Fibroblast of peridontal ligament (primary cell): ENCODE measurements at regions not wholly inside any gene's neighbourhood (a gene's known extent, or its start where the extent isn't known, plus 50 kb on each side); places are given as distances from the start of the nearest gene placed in this dataset.
"Not testable (repeated sequence)": the region's sequence is repeated elsewhere in the genome, so short reads cannot be mapped to it uniquely, and the experiment has no call there.

Experiments
- DNase-seq: peaks from one replicate; pipeline ENCODE4 v3.0.0-alpha.2; 2010; ENCODE audit errors: extremely low read depth

DNA sequence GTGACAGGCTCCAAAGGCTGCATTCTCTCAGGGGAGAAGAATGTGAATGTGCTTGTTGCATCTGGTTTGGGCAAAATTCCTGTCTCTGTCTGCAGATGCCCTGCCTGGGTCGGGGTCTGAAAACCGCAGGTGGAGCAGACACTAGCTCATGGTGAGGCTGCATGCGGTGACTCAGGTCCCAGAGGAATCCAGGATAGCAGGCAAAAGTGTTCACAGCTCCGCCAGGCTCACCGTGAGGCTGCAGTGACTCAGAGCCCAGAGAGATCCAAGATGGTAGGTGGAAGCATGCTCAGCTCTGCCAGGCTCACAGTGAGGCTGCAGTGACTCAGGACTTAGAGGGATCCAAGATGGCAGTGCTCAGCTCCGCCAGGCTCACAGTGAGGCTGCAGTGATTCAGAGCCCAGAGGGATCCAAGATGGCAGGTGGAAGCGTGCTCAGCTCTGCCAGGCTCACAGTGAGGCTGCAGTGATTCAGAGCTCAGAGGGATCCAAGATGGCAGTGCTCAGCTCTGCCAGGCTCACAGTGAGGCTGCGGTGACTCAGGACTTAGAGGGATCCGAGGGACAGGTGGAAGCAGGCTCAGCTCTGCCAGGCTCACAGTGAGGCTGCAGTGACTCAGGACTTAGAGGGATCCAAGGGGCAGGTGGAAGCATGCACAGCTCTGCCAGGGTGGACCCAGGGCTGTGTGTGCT lies 200.5 kb downstream of the ACKR3 start:
- DNase-seq: peak; percentile 88

DNA sequence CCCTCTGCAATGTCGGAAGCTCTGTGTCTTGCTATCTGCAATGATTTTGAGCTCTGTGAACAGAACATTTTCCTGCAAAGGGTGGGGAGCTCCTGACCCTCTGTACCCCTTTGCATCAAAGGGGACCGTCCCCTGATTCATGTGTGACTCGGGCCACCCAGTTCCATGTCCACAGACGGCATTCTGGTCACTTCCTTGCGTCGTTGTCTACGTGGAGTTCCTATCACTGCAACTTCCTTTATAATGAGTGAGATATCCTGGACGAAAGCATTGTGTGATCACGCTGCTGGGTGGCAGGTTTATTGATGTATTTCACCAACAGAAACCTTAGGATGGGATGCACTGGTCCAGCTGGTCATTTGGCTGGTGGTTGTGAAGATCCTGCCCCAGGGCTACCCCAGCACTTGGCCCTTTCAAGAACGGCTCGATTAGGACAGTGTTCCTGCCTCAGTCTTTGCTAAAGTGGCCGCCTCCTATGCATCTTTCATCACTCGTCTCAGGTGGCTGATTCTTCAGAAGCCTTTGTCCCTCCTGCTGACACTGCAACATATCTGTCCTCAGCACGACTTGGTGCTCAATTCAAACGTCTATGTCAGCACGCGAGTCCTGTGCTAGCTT lies 202.7 kb downstream of the ACKR3 start:
- DNase-seq: no peak

DNA sequence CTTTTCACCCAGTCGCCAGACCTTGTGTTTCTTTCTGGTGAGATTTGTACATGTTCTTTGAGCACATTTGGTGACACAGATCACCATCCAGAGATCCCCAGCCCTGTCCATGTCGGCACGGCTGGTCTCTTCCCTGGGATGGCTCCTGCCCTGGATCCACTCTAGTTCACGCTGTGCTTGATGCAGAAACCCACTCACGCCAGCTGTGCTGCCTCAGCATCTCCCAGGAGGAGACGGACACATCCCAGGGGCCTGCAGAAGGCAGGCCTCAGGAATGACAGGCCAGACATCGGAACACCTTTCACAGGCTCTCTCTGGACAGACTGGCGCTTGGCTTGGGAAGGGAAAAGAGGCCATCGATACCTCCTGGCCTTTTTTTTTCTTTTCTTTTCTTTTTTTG lies 203.6 kb downstream of the ACKR3 start:
- no peak for DNase-seq

GRCh38 chr2:236774171-236774570 lies 204.5 kb downstream of the ACKR3 start:
- no peak for DNase-seq

- DNase-seq: peak; percentile 42
These were observed 205.9 kb downstream of the ACKR3 start for GRCh38 chr2:236775511-236775910.

DNA sequence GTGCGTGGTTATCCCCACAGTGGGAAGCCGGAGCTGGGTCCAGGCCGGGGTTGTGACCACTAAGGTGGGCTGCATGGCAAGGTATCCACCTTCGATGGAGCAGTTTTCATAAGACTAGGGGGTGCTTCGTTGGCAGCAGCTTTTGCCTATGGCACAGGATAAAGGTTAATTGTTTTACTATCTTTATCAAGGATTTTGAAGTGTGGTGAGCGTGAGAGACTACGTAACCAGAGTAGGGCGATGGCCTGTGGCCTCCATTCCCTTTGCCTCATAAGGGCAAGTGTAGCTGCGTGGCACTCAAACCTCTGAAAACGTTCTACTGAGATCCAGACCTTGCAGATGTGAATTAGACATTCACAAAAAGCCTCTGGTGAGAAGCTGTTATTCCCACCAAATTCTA lies 206.6 kb downstream of the ACKR3 start:
- DNase-seq: no peak

DNA sequence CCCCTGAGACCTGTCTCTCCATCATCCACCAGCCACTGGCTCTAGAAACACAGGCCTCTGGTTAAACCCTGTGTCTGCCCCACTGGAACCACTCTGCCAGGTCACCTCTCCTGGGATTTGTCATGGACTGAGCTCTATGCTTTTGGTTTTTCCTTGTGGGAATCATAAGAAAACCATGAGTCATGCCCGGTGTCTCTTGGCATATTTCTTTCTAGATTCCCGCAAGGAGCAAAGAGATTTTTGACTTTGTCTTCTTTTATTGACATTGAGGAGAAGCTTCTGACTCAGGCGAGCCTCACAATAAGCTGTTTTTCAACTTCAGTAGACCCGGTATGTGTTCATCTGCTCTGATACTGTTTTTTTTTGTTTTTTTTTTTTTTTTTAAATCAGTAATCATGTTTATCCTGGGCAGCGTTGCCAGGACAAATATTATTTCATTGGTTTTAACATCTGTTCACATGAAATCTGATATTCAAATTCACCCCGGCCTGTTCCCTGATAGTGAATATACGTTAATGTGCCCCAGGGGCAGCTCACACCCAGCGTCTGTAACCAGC lies 207.1 kb downstream of the ACKR3 start:
- DNase-seq: peak; percentile 91

DNA sequence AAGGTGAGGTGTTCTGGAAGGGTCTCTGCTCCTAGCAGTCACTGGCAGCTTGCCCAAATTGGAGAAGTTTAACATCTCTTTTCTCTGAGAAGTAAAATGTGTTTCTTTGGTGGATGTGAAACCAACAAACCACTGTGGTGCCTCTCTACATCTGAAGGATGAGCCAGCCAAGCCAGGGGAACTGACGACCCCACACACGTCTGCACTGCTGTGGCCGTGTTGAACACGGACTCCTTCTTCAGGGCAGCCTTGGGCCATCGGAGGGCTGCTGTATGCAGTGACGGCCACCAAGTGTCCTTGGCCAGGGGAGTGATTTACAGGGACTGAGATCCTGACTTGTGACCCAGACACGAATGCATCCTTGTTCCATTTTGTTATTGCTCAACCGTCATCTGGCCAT lies 207.8 kb downstream of the ACKR3 start:
- no peak for DNase-seq

- DNase-seq: peak; percentile 26
These were observed 212.6 kb downstream of the ACKR3 start for GRCh38 chr2:236781933-236782816.

- DNase-seq: peak; percentile 25
These were observed 213.3 kb downstream of the ACKR3 start for GRCh38 chr2:236782938-236783337.

DNA sequence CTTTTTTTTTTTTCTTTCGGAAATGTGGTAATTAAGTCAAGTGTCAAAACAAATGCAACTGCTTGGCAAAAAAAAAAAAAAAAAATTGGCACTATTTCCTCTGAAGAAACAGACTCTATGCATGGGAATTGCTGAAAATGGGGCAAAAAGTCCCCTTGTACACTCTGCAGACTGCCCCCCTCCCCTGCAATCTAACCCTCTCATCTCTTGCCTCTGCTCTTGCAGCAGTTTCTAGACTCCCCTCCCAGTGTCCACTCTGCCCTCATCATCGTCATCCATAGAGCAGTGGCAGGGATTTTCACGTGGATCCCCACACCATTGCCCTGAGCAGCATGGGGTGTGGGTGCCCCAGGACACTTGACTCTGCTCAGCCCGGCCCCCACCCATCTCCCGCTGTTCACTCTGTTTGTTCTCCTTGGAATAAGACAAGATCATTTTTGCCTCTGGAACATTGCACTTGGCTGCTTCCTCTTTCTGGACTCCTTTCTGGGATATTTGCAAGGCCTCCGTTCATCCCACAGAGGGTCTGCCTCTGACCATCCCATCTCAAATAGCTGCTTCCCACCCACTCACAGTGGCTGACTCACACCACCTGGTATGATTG lies 213.9 kb downstream of the ACKR3 start:
- no peak for DNase-seq

- no peak for DNase-seq
These were observed 216.0 kb downstream of the ACKR3 start for GRCh38 chr2:236785611-236786057.

GRCh38 chr2:236786751-236787150 lies 217.1 kb downstream of the ACKR3 start:
- no peak for DNase-seq

- DNase-seq: not testable (repeated sequence)
These were observed 217.8 kb downstream of the ACKR3 start for GRCh38 chr2:236787376-236787775.

DNA sequence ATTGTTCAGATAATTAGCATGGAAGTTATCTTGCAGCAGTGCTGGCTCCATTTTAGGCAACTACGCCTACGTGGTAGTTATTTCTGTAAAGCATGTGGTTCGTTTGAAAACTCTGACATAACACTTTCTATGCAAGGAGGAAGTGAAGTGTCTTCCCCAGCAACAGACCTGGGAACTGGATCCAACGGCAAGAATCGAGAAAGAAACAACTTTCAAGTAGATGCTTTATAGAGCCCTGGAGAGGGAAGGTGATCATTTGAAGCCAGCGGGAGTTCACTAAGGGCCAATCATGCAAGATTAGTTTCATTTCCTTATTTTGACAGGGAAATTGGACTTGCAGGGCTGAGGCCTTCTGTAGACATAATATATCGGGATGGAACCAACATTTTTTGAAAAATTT lies 218.3 kb downstream of the ACKR3 start:
- DNase-seq: no peak

DNA sequence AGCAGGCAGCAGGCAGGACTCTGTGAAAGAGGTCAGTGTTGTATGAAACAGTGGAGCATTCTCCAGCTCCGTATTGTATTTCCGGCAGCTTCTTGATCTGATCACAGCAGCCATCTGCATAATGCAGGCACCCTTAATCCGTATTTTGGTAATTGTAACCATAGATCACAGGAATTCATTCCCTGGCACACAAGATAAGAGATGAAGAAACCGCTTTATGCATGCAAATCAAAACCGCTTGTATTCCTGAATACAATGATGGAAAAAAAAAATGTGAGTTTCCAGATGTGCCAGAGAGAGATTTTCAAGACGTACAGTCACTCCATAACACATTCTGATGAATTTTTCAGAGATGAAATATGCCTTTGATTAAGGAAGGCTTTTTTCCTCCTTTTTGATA lies 221.3 kb downstream of the ACKR3 start:
- DNase-seq: peak; percentile 53

DNA sequence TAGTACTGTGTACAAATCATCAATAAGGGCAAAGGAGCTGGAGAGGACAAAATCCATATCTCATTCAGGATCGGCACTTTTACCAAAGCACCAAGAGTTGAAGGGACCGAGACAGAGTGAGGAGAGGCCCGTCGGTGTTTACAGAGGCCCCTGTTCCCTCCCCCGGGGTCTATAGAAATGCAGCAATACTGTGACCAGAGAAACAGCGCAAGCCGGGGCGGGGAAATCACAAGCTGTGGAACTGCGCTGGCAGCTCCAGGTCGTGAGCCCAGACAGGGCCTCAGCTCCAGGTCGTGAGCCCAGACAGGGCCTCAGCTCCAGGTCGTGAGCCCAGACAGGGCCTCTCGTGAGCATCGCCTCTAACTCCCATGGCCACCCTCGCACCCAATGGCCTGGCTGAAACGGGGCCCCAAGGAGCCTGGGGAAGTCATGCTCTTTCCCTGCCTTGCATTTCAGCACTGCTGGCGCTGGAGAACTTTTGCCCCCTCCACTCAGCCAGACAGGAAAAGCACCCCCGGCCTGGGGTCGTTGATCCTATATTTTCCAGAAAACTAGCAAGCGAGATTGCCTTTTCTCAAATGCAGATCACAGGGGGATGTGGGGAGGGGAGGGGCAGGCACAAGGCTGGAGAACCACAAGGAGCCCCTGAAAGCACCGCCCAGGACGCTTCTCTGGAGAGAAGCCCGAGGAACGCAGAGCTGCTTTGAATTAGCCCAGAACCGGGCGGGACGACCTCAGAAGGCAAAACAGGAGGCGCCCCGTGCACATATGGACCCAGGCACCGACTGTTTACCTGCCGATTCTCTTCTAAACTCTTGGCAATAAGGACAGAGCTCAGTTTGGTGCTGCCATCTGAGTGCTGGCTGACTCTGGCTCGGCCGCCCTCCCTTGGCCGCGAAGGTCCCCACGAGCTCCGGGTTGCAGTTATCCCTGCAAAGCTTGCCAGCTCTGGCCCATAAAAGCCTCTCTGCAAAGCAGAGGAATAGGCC lies 223.7 kb downstream of the ACKR3 start:
- DNase-seq: no peak

GRCh38 chr2:236794176-236794957 lies 224.7 kb downstream of the ACKR3 start:
- peak; percentile 56 for DNase-seq

- DNase-seq: peak; percentile 39
These were observed 225.7 kb downstream of the ACKR3 start for GRCh38 chr2:236795169-236795860.
